ENCODE measurements at regions not wholly inside any gene's neighbourhood (a gene's known extent, or its start where the extent isn't known, plus 50 kb on each side); places are given as distances from the start of the nearest gene placed in this dataset.

- intact Hi-C loops (cut with DNase I): no loop called here
- H3K27ac ChIP-seq: no peak overlapping the region
- DNase-seq (ENCODE audit: extremely low spot score in 2 of 2): no peak
- no peak for TF ChIP-seq POLR2A (IDR thresholded peaks at IDR 0.05)
- TF ChIP-seq, protein P1, sequence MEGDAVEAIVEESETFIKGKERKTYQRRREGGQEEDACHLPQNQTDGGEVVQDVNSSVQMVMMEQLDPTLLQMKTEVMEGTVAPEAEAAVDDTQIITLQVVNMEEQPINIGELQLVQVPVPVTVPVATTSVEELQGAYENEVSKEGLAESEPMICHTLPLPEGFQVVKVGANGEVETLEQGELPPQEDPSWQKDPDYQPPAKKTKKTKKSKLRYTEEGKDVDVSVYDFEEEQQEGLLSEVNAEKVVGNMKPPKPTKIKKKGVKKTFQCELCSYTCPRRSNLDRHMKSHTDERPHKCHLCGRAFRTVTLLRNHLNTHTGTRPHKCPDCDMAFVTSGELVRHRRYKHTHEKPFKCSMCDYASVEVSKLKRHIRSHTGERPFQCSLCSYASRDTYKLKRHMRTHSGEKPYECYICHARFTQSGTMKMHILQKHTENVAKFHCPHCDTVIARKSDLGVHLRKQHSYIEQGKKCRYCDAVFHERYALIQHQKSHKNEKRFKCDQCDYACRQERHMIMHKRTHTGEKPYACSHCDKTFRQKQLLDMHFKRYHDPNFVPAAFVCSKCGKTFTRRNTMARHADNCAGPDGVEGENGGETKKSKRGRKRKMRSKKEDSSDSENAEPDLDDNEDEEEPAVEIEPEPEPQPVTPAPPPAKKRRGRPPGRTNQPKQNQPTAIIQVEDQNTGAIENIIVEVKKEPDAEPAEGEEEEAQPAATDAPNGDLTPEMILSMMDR (IDR thresholded peaks at IDR 0.05): no peak
- no peak for TF ChIP-seq POLR2AphosphoS5 (IDR thresholded peaks at IDR 0.05; ENCODE audit: insufficient read depth in 1 of 2, low read depth in 1 of 2)
- H3K27me3 ChIP-seq: no peaks in the 10 kb centered on the region
- no peaks in the 10 kb centered on the region for H3K36me3 ChIP-seq
- H3K9me3 ChIP-seq: no peaks in the 10 kb centered on the region
- no peaks in the 10 kb centered on the region for H3K4me1 ChIP-seq
- no peak overlapping the region for H3K4me3 ChIP-seq
Observed at GRCh38 chr4:179536694-179537093, 2094.5 kb upstream of the AGA start.

DNA sequence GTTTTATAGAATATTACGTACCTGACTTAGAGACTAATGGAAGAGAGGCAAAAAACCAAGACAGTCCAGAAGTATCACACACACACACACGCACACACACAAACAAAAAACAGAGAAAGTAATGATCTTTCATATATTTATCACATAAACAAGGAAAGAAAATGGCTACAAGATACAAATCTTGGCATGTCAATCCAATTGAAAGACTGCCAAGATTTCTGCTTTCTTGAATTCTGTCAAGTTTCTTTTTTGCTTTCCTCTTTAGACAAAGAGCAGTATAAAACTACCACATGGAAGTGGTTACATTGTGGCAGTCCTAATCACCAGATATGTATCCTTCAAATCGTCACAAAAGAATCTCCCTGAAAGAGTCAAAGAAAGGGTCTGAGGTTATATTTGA lies 2097.4 kb upstream of the AGA start:
- no peak for DNase-seq (ENCODE audit: extremely low spot score in 2 of 2)
- intact Hi-C loops (cut with DNase I): no loop called here
- no peaks in the 10 kb centered on the region for H3K27me3 ChIP-seq
- H3K27ac ChIP-seq: no peak overlapping the region
- H3K4me1 ChIP-seq: no peaks in the 10 kb centered on the region
- H3K9me3 ChIP-seq: no peaks in the 10 kb centered on the region
- TF ChIP-seq, protein P1 (IDR thresholded peaks at IDR 0.05): no peak
- TF ChIP-seq POLR2AphosphoS5 (IDR thresholded peaks at IDR 0.05; ENCODE audit: insufficient read depth in 1 of 2, low read depth in 1 of 2) (no peak), POLR2A (IDR thresholded peaks at IDR 0.05) (no peak)
- no peak overlapping the region for H3K4me3 ChIP-seq
- no peaks in the 10 kb centered on the region for H3K36me3 ChIP-seq

GRCh38 chr4:179543771-179544170 lies 2101.5 kb upstream of the AGA start:
- no peaks in the 10 kb centered on the region for H3K9me3 ChIP-seq
- H3K4me3 ChIP-seq: no peak overlapping the region
- intact Hi-C loops (cut with DNase I): no loop called here
- TF ChIP-seq, protein P1 (IDR thresholded peaks at IDR 0.05): no peak
- TF ChIP-seq POLR2A (IDR thresholded peaks at IDR 0.05) (no peak), POLR2AphosphoS5 (IDR thresholded peaks at IDR 0.05; ENCODE audit: insufficient read depth in 1 of 2, low read depth in 1 of 2) (no peak)
- no peak for DNase-seq (ENCODE audit: extremely low spot score in 2 of 2)
- no peaks in the 10 kb centered on the region for H3K36me3 ChIP-seq
- no peaks in the 10 kb centered on the region for H3K27me3 ChIP-seq
- H3K27ac ChIP-seq: no peak overlapping the region
- no peaks in the 10 kb centered on the region for H3K4me1 ChIP-seq

DNA sequence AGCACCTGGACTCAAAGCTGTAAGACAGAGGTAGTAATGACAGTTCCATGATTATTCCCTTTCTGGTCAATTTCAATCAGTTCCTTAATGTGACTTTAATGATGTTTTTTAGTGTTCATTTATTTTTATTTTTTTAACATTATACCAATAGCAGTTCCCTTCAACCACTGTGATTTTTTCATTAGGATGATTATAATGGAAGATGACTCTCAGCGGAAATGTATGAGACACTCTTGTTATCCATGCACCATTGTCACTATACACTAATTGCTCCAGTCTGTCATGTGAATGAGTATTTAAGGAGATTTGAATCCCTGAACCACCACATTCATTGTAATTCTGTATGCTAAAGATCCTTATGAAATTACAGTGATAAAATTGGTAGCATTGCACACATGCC lies 2102.3 kb upstream of the AGA start:
- no peaks in the 10 kb centered on the region for H3K4me1 ChIP-seq
- no peak for DNase-seq (ENCODE audit: extremely low spot score in 2 of 2)
- H3K4me3 ChIP-seq: no peak overlapping the region
- no peaks in the 10 kb centered on the region for H3K36me3 ChIP-seq
- no peaks in the 10 kb centered on the region for H3K27me3 ChIP-seq
- intact Hi-C loops (cut with DNase I): no loop called here
- H3K27ac ChIP-seq: no peak overlapping the region
- no peaks in the 10 kb centered on the region for H3K9me3 ChIP-seq
- TF ChIP-seq POLR2AphosphoS5 (IDR thresholded peaks at IDR 0.05; ENCODE audit: insufficient read depth in 1 of 2, low read depth in 1 of 2) (no peak), POLR2A (IDR thresholded peaks at IDR 0.05) (no peak)
- TF ChIP-seq, protein P1 (IDR thresholded peaks at IDR 0.05): no peak

DNA sequence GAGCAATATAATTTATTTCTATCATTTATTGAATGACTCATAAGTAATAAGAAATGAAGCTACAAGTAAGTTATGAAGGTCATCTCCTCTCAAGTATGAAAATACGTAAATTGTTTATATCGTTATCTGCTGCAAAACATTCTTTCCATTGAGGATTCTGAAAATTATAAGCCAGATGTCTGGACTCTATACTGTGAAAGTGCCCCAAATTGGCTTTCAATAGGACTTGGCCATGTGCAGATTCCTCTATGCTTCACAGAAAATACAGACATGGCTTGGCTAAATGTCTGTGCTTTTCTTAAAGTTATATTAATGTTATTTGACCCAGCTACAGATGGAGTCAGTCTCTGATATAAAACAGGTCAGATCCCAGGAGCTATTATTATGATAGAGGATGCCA lies 2109.9 kb upstream of the AGA start:
- intact Hi-C loops (cut with DNase I): no loop called here
- H3K4me1 ChIP-seq: no peaks in the 10 kb centered on the region
- DNase-seq (ENCODE audit: extremely low spot score in 2 of 2): no peak
- H3K27me3 ChIP-seq: no peaks in the 10 kb centered on the region
- no peak for TF ChIP-seq POLR2AphosphoS5 (IDR thresholded peaks at IDR 0.05; ENCODE audit: insufficient read depth in 1 of 2, low read depth in 1 of 2)
- TF ChIP-seq POLR2A (IDR thresholded peaks at IDR 0.05): no peak
- TF ChIP-seq, protein P1 (IDR thresholded peaks at IDR 0.05): no peak
- no peak overlapping the region for H3K27ac ChIP-seq
- H3K9me3 ChIP-seq: no peaks in the 10 kb centered on the region
- no peaks in the 10 kb centered on the region for H3K36me3 ChIP-seq
- no peak overlapping the region for H3K4me3 ChIP-seq

All from vagina (tissue), 2 donors.